Stimulated activated CD4-positive, alpha-beta T cell treated with anti-CD3 and anti-CD28 coated beads, Interleukin-2, amount 100 ng/mL, for 24 hours (primary cell): ENCODE measurements at regions not wholly inside any gene's neighbourhood (a gene's known extent, or its start where the extent isn't known, plus 50 kb on each side); places are given as distances from the start of the nearest gene placed in this dataset.

Experiments
- DNase-seq, 2 donors: peaks; one replicate each; pipeline ENCODE4 v3.0.0-alpha.2; 2020

- no peak for DNase-seq
These were observed 752.7 kb downstream of the METTL15 start for GRCh38 chr11:28860893-28861292.

- DNase-seq = no peak
These were observed 749.9 kb downstream of the METTL15 start for GRCh38 chr11:28858076-28858475.

GRCh38 chr11:28849053-28849452 is 740.9 kb downstream of the METTL15 start:
- DNase-seq = no peak

GRCh38 chr11:28842716-28843115 is 734.5 kb downstream of the METTL15 start:
- no peak for DNase-seq

- no peak for DNase-seq
These were observed 730.6 kb downstream of the METTL15 start for GRCh38 chr11:28838741-28839140.

GRCh38 chr11:28837599-28837998 is 729.4 kb downstream of the METTL15 start:
- DNase-seq = no peak

- DNase-seq = no peak
These were observed 728.3 kb downstream of the METTL15 start for GRCh38 chr11:28836285-28837081.

- no peak for DNase-seq
These were observed 727.6 kb downstream of the METTL15 start for GRCh38 chr11:28835790-28836189.

- no peak for DNase-seq
These were observed 727.1 kb downstream of the METTL15 start for GRCh38 chr11:28835317-28835716.

- no peak for DNase-seq
These were observed 726.7 kb downstream of the METTL15 start for GRCh38 chr11:28834877-28835276.

GRCh38 chr11:28833670-28834069 is 725.5 kb downstream of the METTL15 start:
- no peak for DNase-seq

- DNase-seq = no peak
These were observed 725.0 kb downstream of the METTL15 start for GRCh38 chr11:28833169-28833568.

- no peak for DNase-seq
These were observed 718.6 kb downstream of the METTL15 start for GRCh38 chr11:28826807-28827206.

- no peak for DNase-seq
These were observed 714.4 kb downstream of the METTL15 start for GRCh38 chr11:28822576-28822975.

- DNase-seq = no peak
These were observed 712.3 kb downstream of the METTL15 start for GRCh38 chr11:28820296-28820989.

- no peak for DNase-seq
These were observed 711.6 kb downstream of the METTL15 start for GRCh38 chr11:28819741-28820140.

- no peak for DNase-seq
These were observed 706.9 kb downstream of the METTL15 start for GRCh38 chr11:28815110-28815509.

- no peak for DNase-seq
These were observed 700.6 kb downstream of the METTL15 start for GRCh38 chr11:28808771-28809170.

GRCh38 chr11:28799316-28799715 is 691.1 kb downstream of the METTL15 start:
- no peak for DNase-seq

- DNase-seq = no peak
These were observed 690.1 kb downstream of the METTL15 start for GRCh38 chr11:28798286-28798685.

GRCh38 chr11:28797536-28797935 is 689.3 kb downstream of the METTL15 start:
- no peak for DNase-seq

- DNase-seq = no peak
These were observed 686.2 kb downstream of the METTL15 start for GRCh38 chr11:28794405-28794804.

GRCh38 chr11:28793282-28793738 is 685.1 kb downstream of the METTL15 start:
- DNase-seq = no peak

- DNase-seq = no peak
These were observed 684.7 kb downstream of the METTL15 start for GRCh38 chr11:28792856-28793255.
